ENCODE measurements at regions not wholly inside any gene's neighbourhood (a gene's known extent, or its start where the extent isn't known, plus 50 kb on each side); places are given as distances from the start of the nearest gene placed in this dataset.

GRCh38 chr18:45173799-45174519 is 441.3 kb upstream of the SLC14A2 start:
- in situ Hi-C loops (cut with HindIII; ENCODE audit: low pct_unique_long_range_greater_than_20kb, low sequenced_read_pairs): no loop called here
- no peak for DNase-seq (ENCODE audit: low read depth in 1 of 2, low spot score in 1 of 2)
- no peak for TF ChIP-seq JUND (IDR thresholded peaks at IDR 0.05; ENCODE audit: low read depth)

DNA sequence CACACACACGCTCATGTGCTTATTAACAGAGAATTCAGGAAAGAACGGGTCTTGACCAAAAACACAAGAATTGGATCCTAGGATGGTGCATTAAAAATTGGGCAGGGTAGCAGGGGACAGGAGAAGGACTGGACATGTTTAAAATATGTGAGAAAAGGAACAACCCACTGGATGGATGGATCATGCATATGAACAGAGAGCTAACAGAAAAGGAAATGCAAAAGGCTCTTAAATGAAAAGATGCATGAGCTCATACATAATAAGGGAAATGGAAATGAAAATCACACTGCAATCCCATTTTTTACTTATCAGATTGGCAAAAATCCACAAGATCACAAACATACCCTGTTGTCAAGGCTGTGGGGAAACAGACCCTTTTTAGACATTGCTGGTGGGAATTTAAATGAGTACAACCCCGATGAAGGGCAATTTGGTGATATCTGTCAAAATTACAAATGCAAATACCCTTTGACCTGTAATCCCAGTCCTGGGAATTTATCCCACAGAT is 440.6 kb upstream of the SLC14A2 start:
- no peak for TF ChIP-seq JUND (IDR thresholded peaks at IDR 0.05; ENCODE audit: low read depth)
- in situ Hi-C loops (cut with HindIII; ENCODE audit: low pct_unique_long_range_greater_than_20kb, low sequenced_read_pairs): no loop called here
- no peak for DNase-seq (ENCODE audit: low read depth in 1 of 2, low spot score in 1 of 2)

- in situ Hi-C loops (cut with HindIII; ENCODE audit: low pct_unique_long_range_greater_than_20kb, low sequenced_read_pairs): no loop called here
- TF ChIP-seq JUND (IDR thresholded peaks at IDR 0.05; ENCODE audit: low read depth): no peak
- DNase-seq (ENCODE audit: low read depth in 1 of 2, low spot score in 1 of 2): no peak
Observed at GRCh38 chr18:45175511-45175910, 439.8 kb upstream of the SLC14A2 start.

- in situ Hi-C loops (cut with HindIII; ENCODE audit: low pct_unique_long_range_greater_than_20kb, low sequenced_read_pairs): no loop called here
- DNase-seq (ENCODE audit: low read depth in 1 of 2, low spot score in 1 of 2): no peak
- no peak for TF ChIP-seq JUND (IDR thresholded peaks at IDR 0.05; ENCODE audit: low read depth)
Observed at GRCh38 chr18:45186832-45187231, 428.4 kb upstream of the SLC14A2 start.

DNA sequence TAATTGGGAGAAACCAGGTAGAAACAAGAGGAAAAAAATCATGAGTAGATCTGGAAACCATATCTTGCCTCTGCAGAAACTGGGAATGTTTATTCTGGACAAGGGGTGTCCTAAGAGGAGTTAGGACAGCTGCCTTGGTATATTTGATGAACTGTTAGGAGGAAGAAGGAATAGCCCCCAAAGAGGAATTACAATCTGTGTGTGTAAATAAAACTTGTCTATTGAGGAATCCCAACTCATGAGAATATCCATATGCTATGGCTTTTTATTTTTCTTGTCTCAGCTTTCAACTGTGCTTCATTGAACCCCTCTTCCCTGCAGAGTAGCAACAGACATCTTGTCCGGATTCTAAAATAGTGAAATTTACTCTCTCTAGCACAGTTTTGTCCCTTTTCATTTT is 423.5 kb upstream of the SLC14A2 start:
- no peak for TF ChIP-seq JUND (IDR thresholded peaks at IDR 0.05; ENCODE audit: low read depth)
- in situ Hi-C loops (cut with HindIII; ENCODE audit: low pct_unique_long_range_greater_than_20kb, low sequenced_read_pairs): no loop called here
- no peak for DNase-seq (ENCODE audit: low read depth in 1 of 2, low spot score in 1 of 2)

DNA sequence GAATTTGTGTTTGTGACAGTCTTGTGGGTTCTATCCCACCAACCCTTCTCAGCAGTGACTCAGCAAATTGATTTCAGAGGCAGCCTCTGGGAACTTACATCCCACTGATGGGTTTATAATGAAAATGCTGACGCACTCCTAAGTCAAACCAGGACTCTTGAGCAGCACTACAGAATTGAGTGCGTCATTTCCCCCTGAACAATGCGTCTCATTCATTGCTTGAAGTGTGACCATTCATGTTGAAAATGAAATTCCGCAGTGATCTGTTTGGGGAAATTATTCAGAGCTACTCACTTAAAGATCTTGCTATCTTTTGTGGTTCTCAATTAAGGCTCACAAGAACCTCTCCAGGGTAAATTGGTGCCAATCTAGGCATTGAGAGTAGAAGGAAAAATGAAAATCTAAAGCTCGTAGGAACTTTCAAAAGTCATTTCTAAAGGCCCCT is 417.7 kb upstream of the SLC14A2 start:
- DNase-seq (ENCODE audit: low read depth in 1 of 2, low spot score in 1 of 2): no peak
- TF ChIP-seq JUND (IDR thresholded peaks at IDR 0.05; ENCODE audit: low read depth): no peak
- in situ Hi-C loops (cut with HindIII; ENCODE audit: low pct_unique_long_range_greater_than_20kb, low sequenced_read_pairs): no loop called here

GRCh38 chr18:45198526-45198925 is 416.8 kb upstream of the SLC14A2 start:
- DNase-seq (ENCODE audit: low read depth in 1 of 2, low spot score in 1 of 2): no peak
- in situ Hi-C loops (cut with HindIII; ENCODE audit: low pct_unique_long_range_greater_than_20kb, low sequenced_read_pairs): no loop called here
- no peak for TF ChIP-seq JUND (IDR thresholded peaks at IDR 0.05; ENCODE audit: low read depth)

- in situ Hi-C loops (cut with HindIII; ENCODE audit: low pct_unique_long_range_greater_than_20kb, low sequenced_read_pairs): no loop called here
- TF ChIP-seq JUND (IDR thresholded peaks at IDR 0.05; ENCODE audit: low read depth): no peak
- no peak for DNase-seq (ENCODE audit: low read depth in 1 of 2, low spot score in 1 of 2)
Observed at GRCh38 chr18:45201029-45201428, 414.2 kb upstream of the SLC14A2 start.

DNA sequence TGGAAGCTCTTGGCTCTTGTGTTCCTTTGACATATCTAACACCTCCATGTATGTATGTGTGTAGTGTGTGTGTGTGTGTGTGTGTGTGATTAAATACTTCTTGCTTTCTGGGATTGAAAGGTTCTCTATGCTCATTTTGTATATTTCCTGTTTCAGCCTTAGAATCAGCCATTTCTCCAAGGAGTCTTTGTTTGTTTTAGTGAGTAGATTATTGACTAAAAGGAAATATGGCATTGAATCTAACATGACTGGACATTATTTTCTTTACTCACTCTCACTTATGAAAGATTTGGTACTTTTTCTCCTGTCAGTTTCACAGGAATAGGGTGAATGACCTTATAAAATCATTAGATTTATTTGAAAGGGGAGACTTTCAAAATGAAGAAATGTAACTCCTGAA is 413.8 kb upstream of the SLC14A2 start:
- no peak for DNase-seq (ENCODE audit: low read depth in 1 of 2, low spot score in 1 of 2)
- TF ChIP-seq JUND (IDR thresholded peaks at IDR 0.05; ENCODE audit: low read depth): no peak
- in situ Hi-C loops (cut with HindIII; ENCODE audit: low pct_unique_long_range_greater_than_20kb, low sequenced_read_pairs): no loop called here

- DNase-seq (ENCODE audit: low read depth in 1 of 2, low spot score in 1 of 2): no peak
- in situ Hi-C loops (cut with HindIII; ENCODE audit: low pct_unique_long_range_greater_than_20kb, low sequenced_read_pairs): no loop called here
- TF ChIP-seq JUND (IDR thresholded peaks at IDR 0.05; ENCODE audit: low read depth): no peak
Observed at GRCh38 chr18:45202061-45202460, 413.2 kb upstream of the SLC14A2 start.

DNA sequence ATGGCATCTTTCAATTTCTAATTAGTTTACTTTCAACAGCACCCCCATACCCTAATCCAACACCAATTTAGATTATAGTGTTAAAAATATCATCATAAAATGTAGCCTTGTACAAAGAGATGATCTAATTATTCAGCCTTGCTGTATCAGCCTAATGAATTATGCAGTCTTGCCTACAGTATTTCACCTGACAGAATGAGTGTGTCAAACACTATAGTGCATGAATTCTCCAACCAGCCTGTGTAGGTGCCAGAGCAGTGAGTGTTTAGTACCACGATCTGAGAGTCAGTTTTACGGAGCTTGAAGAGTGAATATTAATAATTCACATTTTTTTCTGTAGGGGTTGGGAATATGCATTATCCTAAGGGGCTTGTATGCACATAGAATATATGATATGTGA is 411.6 kb upstream of the SLC14A2 start:
- in situ Hi-C loops (cut with HindIII; ENCODE audit: low pct_unique_long_range_greater_than_20kb, low sequenced_read_pairs): no loop called here
- TF ChIP-seq JUND (IDR thresholded peaks at IDR 0.05; ENCODE audit: low read depth): no peak
- no peak for DNase-seq (ENCODE audit: low read depth in 1 of 2, low spot score in 1 of 2)

DNA sequence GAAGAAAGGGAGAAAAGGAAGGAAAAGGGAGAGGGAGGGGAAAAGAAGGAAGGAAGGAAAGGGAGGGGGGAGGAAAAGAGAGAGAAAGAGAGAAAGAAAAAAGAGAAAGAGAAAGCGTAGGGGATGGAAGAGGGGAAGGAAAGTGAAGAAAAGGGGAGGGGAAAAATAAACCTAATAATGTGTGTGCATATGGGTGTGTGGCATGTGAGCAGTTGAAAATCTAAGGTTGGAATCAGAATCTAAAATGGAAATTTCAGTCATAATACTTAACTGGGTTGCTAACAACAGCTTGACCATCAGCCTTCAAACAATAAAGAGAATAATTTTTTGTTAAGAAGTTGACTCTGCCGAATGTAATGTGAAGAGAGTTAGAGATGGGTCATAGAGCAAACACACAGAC is 407.9 kb upstream of the SLC14A2 start:
- in situ Hi-C loops (cut with HindIII; ENCODE audit: low pct_unique_long_range_greater_than_20kb, low sequenced_read_pairs): no loop called here
- DNase-seq (ENCODE audit: low read depth in 1 of 2, low spot score in 1 of 2): no peak
- TF ChIP-seq JUND (IDR thresholded peaks at IDR 0.05; ENCODE audit: low read depth): no peak

GRCh38 chr18:45208164-45208563 is 407.1 kb upstream of the SLC14A2 start:
- in situ Hi-C loops (cut with HindIII; ENCODE audit: low pct_unique_long_range_greater_than_20kb, low sequenced_read_pairs): no loop called here
- no peak for TF ChIP-seq JUND (IDR thresholded peaks at IDR 0.05; ENCODE audit: low read depth)
- no peak for DNase-seq (ENCODE audit: low read depth in 1 of 2, low spot score in 1 of 2)

All from T47D (cell line).